K562 (cell line): ENCODE measurements at regions not wholly inside any gene's neighbourhood (a gene's known extent, or its start where the extent isn't known, plus 50 kb on each side); places are given as distances from the start of the nearest gene placed in this dataset.

Experiments used
- BRF1 ChIP-seq: IDR thresholded peaks from 3 replicates; pipeline ENCODE4 v1.6.1; 2011; ENCODE audit warnings: borderline replicate concordance, mild to moderate bottlenecking; ENCODE audit not compliant: insufficient read length; ENCODE audit errors: extremely low read depth
- HDAC2 ChIP-seq: fragments of 450-650 bp; IDR thresholded peaks from 2 replicates; pipeline ENCODE4 v1.6.1; 2016; ENCODE audit warnings: mild to moderate bottlenecking
- KAT8 ChIP-seq: fragments of 450-650 bp; IDR thresholded peaks from 2 replicates; pipeline ENCODE4 v1.6.1; 2016; ENCODE audit warnings: low read depth, mild to moderate bottlenecking
- POLR2A ChIP-seq: fragments of 450-650 bp; conservative IDR thresholded peaks from 2 replicates; pipeline ENCODE4 v1.6.1; 2016
- PTBP1 ChIP-seq: fragments of 200-400 bp; formaldehyde crosslinking; IDR thresholded peaks from 2 replicates; pipeline ENCODE4 v1.6.1; 2017; ENCODE audit warnings: low read depth, low read length
- SMAD3 ChIP-seq: fragments of 450-650 bp; formaldehyde crosslinking; conservative IDR thresholded peaks from 2 replicates; pipeline ENCODE4 v1.4.0; 2020; ENCODE audit warnings: mild to moderate bottlenecking
- ZNF444 ChIP-seq: fragments of 250-450 bp; sonication (Bioruptor Pico); IDR thresholded peaks from 2 replicates; pipeline ENCODE4 v1.4.0; 2020; ENCODE audit warnings: mild to moderate bottlenecking, moderate library complexity
- ZNF584 ChIP-seq: fragments of 200-800 bp; sonication (Bioruptor generic); IDR thresholded peaks from 2 replicates; pipeline ENCODE4 v1.6.1; 2016; ENCODE audit warnings: low read depth, mild to moderate bottlenecking, missing genetic modification characterization, missing compliant biosample characterization
- TF ChIP-seq, protein P1 (sequence below), 3 experiments: IDR thresholded peaks in 2 of 3; conservative IDR thresholded peaks in 1 of 3; 2 replicates each; pipeline ENCODE4 v1.5.1; 2011 to 2012; ENCODE audit warnings: low read length in 3 of 3, mild to moderate bottlenecking in 3 of 3, control low read depth in 2 of 3, improper control_type of control experiment in 1 of 3, inconsistent platforms in 1 of 3, low read depth in 1 of 3, mixed read lengths in 1 of 3, moderate library complexity in 1 of 3; ENCODE audit not compliant: insufficient read depth in 2 of 3
- TF ChIP-seq, protein P2 (sequence below): sonication (generic); formaldehyde crosslinking; IDR thresholded peaks from 2 replicates; pipeline ENCODE4 v1.8.1; 2023; ENCODE audit warnings: mild to moderate bottlenecking, missing genetic modification reagents
- TF ChIP-seq, protein P3 (sequence below): IDR thresholded peaks from 3 replicates; pipeline ENCODE4 v1.6.1; 2011; ENCODE audit warnings: borderline replicate concordance, mild to moderate bottlenecking; ENCODE audit not compliant: insufficient read length, insufficient read depth

DNA sequence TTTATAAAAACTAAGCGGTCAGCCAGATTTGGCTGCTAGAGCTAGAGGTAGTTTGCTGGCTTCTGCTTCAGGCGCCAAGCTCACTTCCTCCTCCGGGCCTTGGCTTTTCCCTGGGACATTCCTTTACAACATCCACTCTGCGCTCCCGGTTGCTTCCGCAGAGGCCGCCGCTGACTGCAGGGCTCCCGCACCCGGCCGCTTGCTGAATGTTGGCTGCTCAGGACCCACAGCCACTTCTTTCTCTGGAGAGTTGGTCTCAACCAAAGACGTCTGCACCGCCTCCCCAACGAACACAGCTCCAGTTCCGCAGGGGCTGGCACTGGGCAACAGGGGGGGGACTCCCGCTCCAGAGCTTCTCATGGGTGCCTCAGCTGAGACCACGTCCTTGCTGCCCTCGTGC lies 282.8 kb downstream of the TFAP2C start:
- TF ChIP-seq, protein P1, sequence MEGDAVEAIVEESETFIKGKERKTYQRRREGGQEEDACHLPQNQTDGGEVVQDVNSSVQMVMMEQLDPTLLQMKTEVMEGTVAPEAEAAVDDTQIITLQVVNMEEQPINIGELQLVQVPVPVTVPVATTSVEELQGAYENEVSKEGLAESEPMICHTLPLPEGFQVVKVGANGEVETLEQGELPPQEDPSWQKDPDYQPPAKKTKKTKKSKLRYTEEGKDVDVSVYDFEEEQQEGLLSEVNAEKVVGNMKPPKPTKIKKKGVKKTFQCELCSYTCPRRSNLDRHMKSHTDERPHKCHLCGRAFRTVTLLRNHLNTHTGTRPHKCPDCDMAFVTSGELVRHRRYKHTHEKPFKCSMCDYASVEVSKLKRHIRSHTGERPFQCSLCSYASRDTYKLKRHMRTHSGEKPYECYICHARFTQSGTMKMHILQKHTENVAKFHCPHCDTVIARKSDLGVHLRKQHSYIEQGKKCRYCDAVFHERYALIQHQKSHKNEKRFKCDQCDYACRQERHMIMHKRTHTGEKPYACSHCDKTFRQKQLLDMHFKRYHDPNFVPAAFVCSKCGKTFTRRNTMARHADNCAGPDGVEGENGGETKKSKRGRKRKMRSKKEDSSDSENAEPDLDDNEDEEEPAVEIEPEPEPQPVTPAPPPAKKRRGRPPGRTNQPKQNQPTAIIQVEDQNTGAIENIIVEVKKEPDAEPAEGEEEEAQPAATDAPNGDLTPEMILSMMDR (IDR thresholded peaks at IDR 0.05 in 2 of 3, conservative IDR thresholded peaks at IDR 0.05 in 1 of 3; ENCODE audit: insufficient read depth in 2 of 3, low read depth in 1 of 3, low read length in 3 of 3) = no peak
- TF ChIP-seq HDAC2 (no peak), ZNF444 (CRISPR knock-in tag) (no peak), POLR2A (no peak), BRF1 (no peak), SMAD3 (no peak), KAT8 (no peak), PTBP1 (no peak), ZNF584 (CRISPR knock-in tag) (no peak)
- TF ChIP-seq, protein P2, sequence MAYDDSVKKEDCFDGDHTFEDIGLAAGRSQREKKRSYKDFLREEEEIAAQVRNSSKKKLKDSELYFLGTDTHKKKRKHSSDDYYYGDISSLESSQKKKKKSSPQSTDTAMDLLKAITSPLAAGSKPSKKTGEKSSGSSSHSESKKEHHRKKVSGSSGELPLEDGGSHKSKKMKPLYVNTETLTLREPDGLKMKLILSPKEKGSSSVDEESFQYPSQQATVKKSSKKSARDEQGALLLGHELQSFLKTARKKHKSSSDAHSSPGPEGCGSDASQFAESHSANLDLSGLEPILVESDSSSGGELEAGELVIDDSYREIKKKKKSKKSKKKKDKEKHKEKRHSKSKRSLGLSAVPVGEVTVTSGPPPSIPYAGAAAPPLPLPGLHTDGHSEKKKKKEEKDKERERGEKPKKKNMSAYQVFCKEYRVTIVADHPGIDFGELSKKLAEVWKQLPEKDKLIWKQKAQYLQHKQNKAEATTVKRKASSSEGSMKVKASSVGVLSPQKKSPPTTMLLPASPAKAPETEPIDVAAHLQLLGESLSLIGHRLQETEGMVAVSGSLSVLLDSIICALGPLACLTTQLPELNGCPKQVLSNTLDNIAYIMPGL (CRISPR knock-in tag) = no peak
- TF ChIP-seq, protein P3, sequence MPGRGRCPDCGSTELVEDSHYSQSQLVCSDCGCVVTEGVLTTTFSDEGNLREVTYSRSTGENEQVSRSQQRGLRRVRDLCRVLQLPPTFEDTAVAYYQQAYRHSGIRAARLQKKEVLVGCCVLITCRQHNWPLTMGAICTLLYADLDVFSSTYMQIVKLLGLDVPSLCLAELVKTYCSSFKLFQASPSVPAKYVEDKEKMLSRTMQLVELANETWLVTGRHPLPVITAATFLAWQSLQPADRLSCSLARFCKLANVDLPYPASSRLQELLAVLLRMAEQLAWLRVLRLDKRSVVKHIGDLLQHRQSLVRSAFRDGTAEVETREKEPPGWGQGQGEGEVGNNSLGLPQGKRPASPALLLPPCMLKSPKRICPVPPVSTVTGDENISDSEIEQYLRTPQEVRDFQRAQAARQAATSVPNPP = no peak
